ENCODE measurements at regions not wholly inside any gene's neighbourhood (a gene's known extent, or its start where the extent isn't known, plus 50 kb on each side); places are given as distances from the start of the nearest gene placed in this dataset.
A peak's percentile ranks its signal among the peaks of the same experiment; 100 is the strongest.

DNA sequence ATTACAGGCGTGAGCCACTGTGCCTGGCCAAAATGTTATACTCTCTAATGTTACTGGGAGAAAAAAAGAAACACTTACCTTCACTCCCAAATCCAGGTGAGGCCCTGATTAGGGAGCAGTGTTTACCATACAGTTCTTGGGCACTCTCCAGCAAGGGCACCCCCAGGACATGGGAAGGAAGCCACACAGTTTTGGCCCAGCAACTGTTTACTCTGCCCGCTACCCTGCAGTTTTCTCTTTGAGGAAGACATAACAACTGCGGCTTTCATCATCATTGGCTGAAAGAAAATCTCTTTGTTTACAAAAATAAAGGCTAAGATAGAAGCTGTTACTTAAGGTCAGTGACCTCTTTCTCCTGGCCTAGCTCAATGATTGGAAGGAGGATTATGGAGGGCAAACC is 145.5 kb upstream of the DUSP21 start:
- DNase-seq: no peak
- Histone ChIP-seq H3K36me3 (replicated peaks) (no peaks in the 10 kb centered on the region), H3K4me3 (ENCODE audit: low read depth, low read length) (no peak overlapping the region), H3K27me3 (replicated peaks) (no peaks in the 10 kb centered on the region), H3K27ac (no peak overlapping the region)
- in situ Hi-C loops (cut with HindIII; ENCODE audit: low pct_ligation_motif_present, low sequenced_read_pairs): no loop called here
- no peak for TF ChIP-seq CTCF (IDR thresholded peaks at IDR 0.05; ENCODE audit: low read depth, low read length, missing control alignments)

DNA sequence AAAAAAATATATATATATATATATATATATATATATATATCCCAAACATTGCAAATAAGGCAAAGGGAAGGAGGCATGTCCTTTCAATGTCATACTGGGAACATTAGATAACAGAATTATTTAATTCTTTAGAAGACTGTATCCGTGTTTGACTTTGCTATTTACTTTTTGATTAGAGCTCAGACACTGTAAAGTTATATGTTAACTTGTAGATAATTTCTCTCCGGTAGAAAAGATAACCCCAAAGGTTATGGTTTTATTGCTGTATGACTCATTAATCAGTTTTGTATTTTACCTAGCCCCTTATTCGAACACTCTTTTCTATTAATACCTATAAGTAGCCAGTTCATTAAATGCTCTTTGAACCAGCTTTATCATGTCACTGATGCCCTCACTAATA is 150.6 kb upstream of the DUSP21 start:
- in situ Hi-C loops (cut with HindIII; ENCODE audit: low pct_ligation_motif_present, low sequenced_read_pairs): no loop called here
- H3K4me3 ChIP-seq (ENCODE audit: low read depth, low read length): no peak overlapping the region

DNA sequence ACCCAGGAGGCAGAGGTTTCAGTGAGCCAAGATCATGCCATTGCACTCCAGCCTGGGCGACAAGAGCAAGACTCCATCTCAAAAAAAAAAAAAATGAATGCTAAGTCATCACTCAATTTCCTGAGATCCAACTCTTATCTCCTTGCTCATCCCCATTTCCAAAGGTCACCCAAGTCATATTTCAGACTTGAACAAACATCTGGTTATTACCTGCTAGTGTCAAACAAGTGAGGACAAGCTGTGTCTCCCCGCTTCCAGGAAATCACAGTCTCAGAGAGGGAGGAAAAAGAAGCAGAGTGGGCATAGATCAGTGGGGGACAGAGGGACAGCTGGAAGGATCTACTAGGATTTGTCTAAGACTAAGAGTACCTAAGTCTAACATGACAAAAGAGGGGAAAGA is 147.5 kb upstream of the FUNDC1 start:
- DNase-seq: no peak
- no peak for TF ChIP-seq CTCF (IDR thresholded peaks at IDR 0.05; ENCODE audit: low read depth, low read length, missing control alignments)
- in situ Hi-C loops (cut with HindIII; ENCODE audit: low pct_ligation_motif_present, low sequenced_read_pairs): no loop called here
- Histone ChIP-seq H3K27ac (no peak overlapping the region), H3K27me3 (replicated peaks) (no peaks in the 10 kb centered on the region), H3K4me3 (ENCODE audit: low read depth, low read length) (no peak overlapping the region), H3K36me3 (replicated peaks) (no peaks in the 10 kb centered on the region)

More for the DNA sequence above, 150.6 kb upstream of the DUSP21 start:
- Histone ChIP-seq H3K36me3 (replicated peaks) (no peaks in the 10 kb centered on the region), H3K27ac (no peak overlapping the region), H3K27me3 (replicated peaks) (no peaks in the 10 kb centered on the region)
- TF ChIP-seq CTCF (IDR thresholded peaks at IDR 0.05; ENCODE audit: low read depth, low read length, missing control alignments): no peak
- DNase-seq: no peak

- TF ChIP-seq CTCF (IDR thresholded peaks at IDR 0.05; ENCODE audit: low read depth, low read length, missing control alignments): peak; percentile 17
- Histone ChIP-seq H3K4me3 (ENCODE audit: low read depth, low read length) (no peak overlapping the region), H3K27ac (no peak overlapping the region), H3K27me3 (replicated peaks) (no peaks in the 10 kb centered on the region), H3K36me3 (replicated peaks) (no peaks in the 10 kb centered on the region)
- peak; percentile 45 for DNase-seq
- in situ Hi-C loops (cut with HindIII; ENCODE audit: low pct_ligation_motif_present, low sequenced_read_pairs): no loop called here
Observed at GRCh38 chrX:44675362-44676024, 132.8 kb upstream of the FUNDC1 start.

GRCh38 chrX:44674906-44675305 is 132.2 kb upstream of the FUNDC1 start:
- in situ Hi-C loops (cut with HindIII; ENCODE audit: low pct_ligation_motif_present, low sequenced_read_pairs): no loop called here
- Histone ChIP-seq H3K4me3 (ENCODE audit: low read depth, low read length) (no peak overlapping the region), H3K27ac (no peak overlapping the region), H3K27me3 (replicated peaks) (no peaks in the 10 kb centered on the region), H3K36me3 (replicated peaks) (no peaks in the 10 kb centered on the region)
- no peak for TF ChIP-seq CTCF (IDR thresholded peaks at IDR 0.05; ENCODE audit: low read depth, low read length, missing control alignments)
- no peak for DNase-seq

DNA sequence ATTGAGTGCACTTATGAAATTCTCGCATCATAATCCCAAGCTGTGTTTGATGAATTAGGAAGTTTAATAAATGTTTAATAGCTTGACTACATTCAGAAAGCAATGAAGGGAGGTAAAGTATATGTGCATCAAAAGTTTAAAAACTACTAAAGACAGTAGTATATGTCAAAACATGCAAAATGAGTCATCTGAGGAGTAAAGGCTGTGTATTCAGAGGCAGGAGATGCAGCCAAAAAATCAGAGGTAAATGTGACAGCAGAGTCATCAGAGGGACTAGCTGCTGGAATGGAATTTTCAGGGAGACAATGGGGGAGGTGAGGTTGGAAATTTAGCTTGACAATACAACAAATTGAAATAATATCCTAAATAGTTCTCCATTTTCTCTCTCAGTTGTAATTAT is 127.0 kb upstream of the FUNDC1 start:
- no peaks in the 10 kb centered on the region for H3K27me3 ChIP-seq (replicated peaks)
- H3K4me3 ChIP-seq (ENCODE audit: low read depth, low read length): no peak overlapping the region
- no peak for DNase-seq
- no peaks in the 10 kb centered on the region for H3K36me3 ChIP-seq (replicated peaks)
- no peak overlapping the region for H3K27ac ChIP-seq
- in situ Hi-C loops (cut with HindIII; ENCODE audit: low pct_ligation_motif_present, low sequenced_read_pairs): no loop called here
- TF ChIP-seq CTCF (IDR thresholded peaks at IDR 0.05; ENCODE audit: low read depth, low read length, missing control alignments): no peak

All from brain microvascular endothelial cell (primary cell).